Endothelial cell of umbilical vein (primary cell): ENCODE measurements at regions not wholly inside any gene's neighbourhood (a gene's known extent, or its start where the extent isn't known, plus 50 kb on each side); places are given as distances from the start of the nearest gene placed in this dataset.
A peak's percentile ranks its signal among the peaks of the same experiment; 100 is the strongest.

Experiments
- BruUV-seq: library from RNA; stranded (reverse); fragments of 400-500 nt; replicated peaks from 2 replicates; lab custom pipeline; 2021; lab: Mats Ljungman, UMichigan
- CTCF ChIA-PET: fragments of 300-600, 350-600 bp; sonication (Branson Sonifier 250); formaldehyde crosslinking; loops from one replicate; lab custom pipeline; 2021; ENCODE audit warnings: antibody characterized with exemption, inconsistent platforms; lab: Charles Lee
- POLR2A ChIA-PET: fragments of 300-600, 350-600 bp; sonication (Branson Sonifier 250); formaldehyde crosslinking; loops from one replicate; lab custom pipeline; 2021; ENCODE audit warnings: antibody characterized with exemption, inconsistent platforms; lab: Charles Lee
- DNase-seq: peaks from one replicate; pipeline ENCODE4 v3.0.0-alpha.2; 2011; ENCODE audit warnings: low read depth, low spot score
- FAIRE-seq: peaks from 2 replicates; lab custom pipeline; 2011; peaks lifted over from hg19 to GRCh38; lab: Jason Lieb, UNC
- H2AFZ ChIP-seq: 2 replicates; pipeline ENCODE4 v1.6.0; 2012; ENCODE audit warnings: low read depth, low read length, control low read depth, inconsistent platforms
- H3K27ac ChIP-seq: 2 replicates; pipeline ENCODE4 v1.5.1; 2011; ENCODE audit warnings: low read depth, mild to moderate bottlenecking, control low read depth, low read length, moderate library complexity; ENCODE audit not compliant: insufficient read depth
- H3K27me3 ChIP-seq, 2 experiments: 2 replicates each; pipeline versions ENCODE4 v1.6.0 to v1.6.1; 2011; ENCODE audit warnings: low read length in 2 of 2, mixed read lengths in 1 of 2; ENCODE audit not compliant: control insufficient read depth in 2 of 2, insufficient read depth in 2 of 2
- H3K36me3 ChIP-seq, 2 experiments: 2 replicates in 1 of 2; 3 replicates in 1 of 2; pipeline ENCODE4 v1.5.1; 2011; ENCODE audit warnings: low read length in 2 of 2, mild to moderate bottlenecking in 1 of 2, moderate library complexity in 1 of 2; ENCODE audit not compliant: control insufficient read depth in 2 of 2, insufficient read depth in 2 of 2; ENCODE audit errors: extremely low read depth in 1 of 2
- H3K4me1 ChIP-seq: 3 replicates; pipeline ENCODE4 v1.5.1; 2011; ENCODE audit warnings: mild to moderate bottlenecking, low read length; ENCODE audit not compliant: control insufficient read depth, insufficient read depth; ENCODE audit errors: extremely low read depth
- H3K4me2 ChIP-seq: 2 replicates; pipeline ENCODE4 v1.6.1; 2011; ENCODE audit warnings: low read length, control low read depth, mixed read lengths; ENCODE audit not compliant: insufficient read depth
- H3K4me3 ChIP-seq, 3 experiments: fragments of 200-600 bp in 1 of 3; sonication (generic), shearing (Covaris generic) in 1 of 3; replicated peaks in 1 of 3; 2 replicates each; pipeline ENCODE4 v1.5.1; 2011 to 2016; ENCODE audit warnings: control low read depth in 3 of 3, low read length in 3 of 3, mild to moderate bottlenecking in 2 of 3, inconsistent platforms in 1 of 3, low read depth in 1 of 3, moderate library complexity in 1 of 3; ENCODE audit not compliant: insufficient read depth in 1 of 3
- H3K79me2 ChIP-seq: 2 replicates; pipeline ENCODE4 v1.6.0; 2012; ENCODE audit warnings: low read length, inconsistent platforms; ENCODE audit not compliant: control insufficient read depth, insufficient read depth
- H3K9ac ChIP-seq: replicated peaks from 2 replicates; pipeline ENCODE3; 2011; ENCODE audit warnings: low read length, control low read depth; ENCODE audit not compliant: insufficient read depth; ENCODE audit errors: extremely low read depth
- H3K9me1 ChIP-seq: replicated peaks from 3 replicates; pipeline ENCODE4 v1.6.0; 2011; ENCODE audit warnings: mild to moderate bottlenecking, low read length; ENCODE audit not compliant: control insufficient read depth, insufficient read depth; ENCODE audit errors: extremely low read depth
- H3K9me3 ChIP-seq: replicated peaks from 2 replicates; pipeline ENCODE4 v1.5.1; 2012; ENCODE audit warnings: low read length, inconsistent platforms; ENCODE audit not compliant: control insufficient read depth, insufficient read depth
- H4K20me1 ChIP-seq: replicated peaks from 2 replicates; pipeline ENCODE3; 2011; ENCODE audit warnings: mild to moderate bottlenecking, low read length; ENCODE audit not compliant: control insufficient read depth, insufficient read depth; ENCODE audit errors: extremely low read depth
- CTCF ChIP-seq, 2 donors: IDR thresholded peaks; 1 replicate in 1 of 2; 2 replicates in 1 of 2; pipeline ENCODE4 v1.5.1; 2011; ENCODE audit warnings: low read length in 2 of 2, mild to moderate bottlenecking in 2 of 2, moderate library complexity in 2 of 2, control low read depth in 1 of 2, inconsistent platforms in 1 of 2, low read depth in 1 of 2; ENCODE audit not compliant: insufficient read depth in 1 of 2; ENCODE audit errors: extremely low read depth in 1 of 2
- EZH2 ChIP-seq: IDR thresholded peaks from 2 replicates; pipeline ENCODE4 v1.6.1; 2012; ENCODE audit warnings: borderline replicate concordance, low read depth, mild to moderate bottlenecking, moderate library complexity, low read length, inconsistent platforms; ENCODE audit not compliant: severe bottlenecking
- FOS ChIP-seq: IDR thresholded peaks from 2 replicates; pipeline ENCODE4 v1.6.1; 2011; ENCODE audit warnings: mild to moderate bottlenecking, low read length, moderate library complexity, borderline replicate concordance; ENCODE audit not compliant: insufficient read depth
- GATA2 ChIP-seq: IDR thresholded peaks from 2 replicates; pipeline ENCODE4 v1.7.0; 2011; ENCODE audit warnings: low read depth, mild to moderate bottlenecking, moderate library complexity, mixed read lengths, low read length; ENCODE audit not compliant: insufficient read length, insufficient read depth
- JUN ChIP-seq: IDR thresholded peaks from 2 replicates; pipeline ENCODE4 v1.6.1; 2011; ENCODE audit warnings: borderline replicate concordance, low read depth; ENCODE audit not compliant: insufficient read length, insufficient read depth
- MYC ChIP-seq: IDR thresholded peaks from one replicate; pipeline ENCODE4 v1.6.1; 2011; ENCODE audit warnings: mild to moderate bottlenecking, low read depth, low read length
- POLR2A ChIP-seq: IDR thresholded peaks from 2 replicates; pipeline ENCODE4 v1.6.1; 2012; ENCODE audit warnings: low read depth, mild to moderate bottlenecking, control low read depth, low read length
- POLR2AphosphoS5 ChIP-seq: IDR thresholded peaks from 2 replicates; pipeline ENCODE4 v1.6.1; 2012; ENCODE audit warnings: low read depth, mild to moderate bottlenecking, control low read depth, low read length, moderate library complexity; ENCODE audit not compliant: insufficient read depth
- dilution Hi-C: fragments of 300-500 bp; cut with MboI; formaldehyde crosslinking; loops from one replicate; pipeline ENCODE4 v1.15.0; 2019; ENCODE audit warnings: low sequenced_read_pairs; ENCODE audit not compliant: extremely low pct_ligation_motif_present
- intact Hi-C: fragments of 100-400 bp; cut with micrococcal nuclease; formaldehyde crosslinking; loops from one replicate; pipeline ENCODE4 v1.10.0; 2022
- TF ChIP-seq, protein P1 (sequence below): IDR thresholded peaks from 2 replicates; pipeline ENCODE4 v1.6.1; 2011; ENCODE audit not compliant: insufficient read depth, insufficient read length

DNA sequence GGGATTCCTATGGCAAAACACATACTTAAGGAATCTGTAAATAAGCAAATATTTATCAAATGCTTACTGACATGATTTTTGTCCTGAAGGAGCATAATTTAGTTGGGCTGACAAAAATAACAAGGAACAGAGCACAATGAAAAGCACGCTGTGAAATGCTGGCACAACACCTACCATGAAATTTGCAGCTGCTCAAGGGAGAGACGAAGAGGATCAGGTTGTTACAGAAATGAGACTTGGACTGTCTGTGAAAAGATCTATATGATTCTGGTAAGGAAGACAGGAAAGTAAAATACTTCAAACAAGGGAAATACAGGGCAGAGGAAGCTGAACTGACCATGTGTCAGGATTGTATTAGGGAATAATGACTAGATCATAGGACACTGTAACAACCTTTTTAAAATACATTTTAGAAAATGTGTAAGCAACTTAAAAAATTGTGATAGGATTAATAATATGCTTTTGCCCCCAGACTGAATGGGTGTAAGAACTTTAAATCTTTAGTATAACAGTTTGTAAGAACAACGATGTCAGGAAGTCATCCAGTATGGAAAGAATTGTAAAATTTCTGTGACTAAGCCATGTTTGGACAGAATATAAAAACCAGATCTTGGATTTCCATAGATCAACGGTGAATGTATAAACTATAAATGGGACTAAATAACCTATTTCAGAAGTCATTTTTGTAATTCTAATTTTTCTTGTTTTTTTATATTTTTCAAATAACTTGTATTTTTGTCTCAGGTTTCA is 1556.0 kb downstream of the EFNB2 start:
- H3K9me3 ChIP-seq = no peaks in the 10 kb centered on the region
- H3K27me3 ChIP-seq = no peaks in the 10 kb centered on the region
- no peaks in the 10 kb centered on the region for H3K36me3 ChIP-seq
- no peak overlapping the region for H3K4me3 ChIP-seq
- no peaks in the 10 kb centered on the region for H4K20me1 ChIP-seq
- H2AFZ ChIP-seq = peak overlapping the region; percentile 20
- peaks cover 9% of the 10 kb centered on the region for H3K4me1 ChIP-seq
- CTCF ChIA-PET = interaction anchor here (1.1 kb wide), 1 partner anchor 14 kb away, joined by 3 read pairs; no protein-coding TSS in a partner anchor
- BruUV-seq = no TSS peak
- no peak overlapping the region for H3K27ac ChIP-seq
- no peak overlapping the region for H3K9ac ChIP-seq
- no peak for TF ChIP-seq GATA2
- no peak for TF ChIP-seq FOS
- no peak for TF ChIP-seq POLR2AphosphoS5
- no peak for TF ChIP-seq CTCF (IDR thresholded peaks at IDR 0.05; ENCODE audit: extremely low read depth in 1 of 2, insufficient read depth in 1 of 2, low read depth in 1 of 2, low read length in 2 of 2)
- dilution Hi-C loops = no loop called here
- no peaks in the 10 kb centered on the region for H3K79me2 ChIP-seq
- intact Hi-C loops = loop anchor here (5.0 to 10.0 kb wide), 4 partner anchors 223 to 1555 kb away; partner anchors contain the start of gene EFNB2
- FAIRE-seq (no peak), DNase-seq (no peak)
- POLR2A ChIA-PET = no interaction called here
- H3K4me2 ChIP-seq = no peak overlapping the region
- H3K9me1 ChIP-seq = no peaks in the 10 kb centered on the region

DNA sequence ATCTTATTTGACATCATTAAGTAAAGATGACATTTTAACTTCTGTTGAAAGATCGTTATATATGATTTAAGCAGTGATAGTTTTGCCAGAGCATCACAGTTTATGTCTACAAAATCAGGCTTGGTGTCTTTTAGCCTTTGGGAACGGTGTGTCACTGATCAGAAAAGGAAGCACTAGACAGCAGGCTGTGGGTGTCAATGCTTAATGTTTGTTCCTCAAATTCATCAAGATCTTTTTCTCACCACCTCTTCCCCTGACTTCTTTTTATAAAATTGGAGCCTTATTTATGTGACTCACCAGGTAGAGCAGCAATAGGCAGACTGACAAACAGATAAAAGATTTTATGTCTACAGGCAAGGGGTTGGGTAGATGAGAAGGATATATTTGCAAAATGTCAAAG is 1558.5 kb downstream of the EFNB2 start:
- no peak overlapping the region for H3K27ac ChIP-seq
- H4K20me1 ChIP-seq = no peaks in the 10 kb centered on the region
- no peak overlapping the region for H3K4me2 ChIP-seq
- intact Hi-C loops (no loop called here), dilution Hi-C loops (no loop called here)
- no peaks in the 10 kb centered on the region for H3K36me3 ChIP-seq
- POLR2A ChIA-PET = no interaction called here
- FAIRE-seq = no peak
- BruUV-seq = no TSS peak
- TF ChIP-seq, protein P1, sequence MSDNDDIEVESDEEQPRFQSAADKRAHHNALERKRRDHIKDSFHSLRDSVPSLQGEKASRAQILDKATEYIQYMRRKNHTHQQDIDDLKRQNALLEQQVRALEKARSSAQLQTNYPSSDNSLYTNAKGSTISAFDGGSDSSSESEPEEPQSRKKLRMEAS = no peak
- TF ChIP-seq EZH2 (no peak), MYC (no peak), JUN (no peak), FOS (no peak), GATA2 (no peak), POLR2A (no peak), POLR2AphosphoS5 (no peak), CTCF (IDR thresholded peaks at IDR 0.05; ENCODE audit: extremely low read depth in 1 of 2, insufficient read depth in 1 of 2, low read depth in 1 of 2, low read length in 2 of 2) (no peak)
- H3K9ac ChIP-seq = no peak overlapping the region
- no peaks in the 10 kb centered on the region for H3K9me1 ChIP-seq
- H2AFZ ChIP-seq = no peak overlapping the region
- no peaks in the 10 kb centered on the region for H3K4me1 ChIP-seq
- no peak overlapping the region for H3K4me3 ChIP-seq
- DNase-seq = no peak
- H3K79me2 ChIP-seq = no peaks in the 10 kb centered on the region
- no peaks in the 10 kb centered on the region for H3K27me3 ChIP-seq
- H3K9me3 ChIP-seq = no peaks in the 10 kb centered on the region
- CTCF ChIA-PET = no interaction called here
